Chondrocyte (in vitro differentiated cells): ENCODE measurements at regions not wholly inside any gene's neighbourhood (a gene's known extent, or its start where the extent isn't known, plus 50 kb on each side); places are given as distances from the start of the nearest gene placed in this dataset.

Source experiments
- DNase-seq: peaks from one replicate; pipeline ENCODE4 v3.0.0; 2021; ENCODE audit warnings: mixed read lengths, low spot score
- H3K27ac Mint-ChIP-seq: one replicate; pipeline ENCODE4 v1.8.0; 2021; ENCODE audit warnings: mild to moderate bottlenecking, moderate library complexity, mixed read lengths; ENCODE audit not compliant: unreplicated experiment
- H3K27me3 Mint-ChIP-seq: 2 replicates; pipeline ENCODE4 v1.8.0; 2021; ENCODE audit warnings: low read depth, mixed read lengths
- H3K36me3 Mint-ChIP-seq: 2 replicates; pipeline ENCODE4 v1.8.0; 2021; ENCODE audit warnings: low read depth, mixed read lengths
- H3K4me1 Mint-ChIP-seq: 2 replicates; pipeline ENCODE4 v1.8.0; 2021; ENCODE audit warnings: low read depth, mild to moderate bottlenecking, mixed read lengths
- H3K4me3 Mint-ChIP-seq: one replicate; pipeline ENCODE4 v1.8.0; 2021; ENCODE audit warnings: mild to moderate bottlenecking, moderate library complexity, mixed read lengths; ENCODE audit not compliant: unreplicated experiment
- H3K9me3 Mint-ChIP-seq: 2 replicates; pipeline ENCODE4 v1.8.0; 2021; ENCODE audit warnings: low read depth, mixed read lengths
- TF ChIP-seq, protein P1 (sequence below): fragments of 200-600 bp; sonication (generic); IDR thresholded peaks from 2 replicates; pipeline ENCODE4 v1.5.0; 2021; ENCODE audit warnings: antibody characterized with exemption, mild to moderate bottlenecking, moderate library complexity

DNA sequence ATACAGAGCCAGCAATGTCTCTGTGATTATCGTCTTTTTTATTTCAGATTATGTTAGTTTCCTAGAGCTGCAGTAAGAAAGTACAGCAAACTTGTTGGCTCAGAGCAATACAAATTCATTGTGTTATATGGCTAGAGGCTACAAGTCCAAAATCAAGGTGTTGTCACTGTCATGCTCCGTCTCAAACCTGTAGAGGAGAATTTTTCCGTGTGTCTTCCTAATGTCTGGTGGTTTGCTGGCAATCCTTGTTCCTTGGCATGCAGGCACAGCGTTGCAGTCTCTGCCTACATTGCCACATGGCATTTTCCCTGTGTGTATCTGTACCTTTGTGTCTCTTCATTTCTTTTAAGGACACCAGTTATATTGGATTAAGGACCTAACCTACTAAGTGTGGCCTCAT is 244.4 kb downstream of the LRRIQ3 start:
- no peaks in the 10 kb centered on the region for H3K36me3 Mint-ChIP-seq
- no peak overlapping the region for H3K4me3 Mint-ChIP-seq
- DNase-seq = no peak
- H3K4me1 Mint-ChIP-seq = no peaks in the 10 kb centered on the region
- peaks cover 4% of the 10 kb centered on the region for H3K27me3 Mint-ChIP-seq
- H3K9me3 Mint-ChIP-seq = no peaks in the 10 kb centered on the region
- no peak overlapping the region for H3K27ac Mint-ChIP-seq
- TF ChIP-seq, protein P1, sequence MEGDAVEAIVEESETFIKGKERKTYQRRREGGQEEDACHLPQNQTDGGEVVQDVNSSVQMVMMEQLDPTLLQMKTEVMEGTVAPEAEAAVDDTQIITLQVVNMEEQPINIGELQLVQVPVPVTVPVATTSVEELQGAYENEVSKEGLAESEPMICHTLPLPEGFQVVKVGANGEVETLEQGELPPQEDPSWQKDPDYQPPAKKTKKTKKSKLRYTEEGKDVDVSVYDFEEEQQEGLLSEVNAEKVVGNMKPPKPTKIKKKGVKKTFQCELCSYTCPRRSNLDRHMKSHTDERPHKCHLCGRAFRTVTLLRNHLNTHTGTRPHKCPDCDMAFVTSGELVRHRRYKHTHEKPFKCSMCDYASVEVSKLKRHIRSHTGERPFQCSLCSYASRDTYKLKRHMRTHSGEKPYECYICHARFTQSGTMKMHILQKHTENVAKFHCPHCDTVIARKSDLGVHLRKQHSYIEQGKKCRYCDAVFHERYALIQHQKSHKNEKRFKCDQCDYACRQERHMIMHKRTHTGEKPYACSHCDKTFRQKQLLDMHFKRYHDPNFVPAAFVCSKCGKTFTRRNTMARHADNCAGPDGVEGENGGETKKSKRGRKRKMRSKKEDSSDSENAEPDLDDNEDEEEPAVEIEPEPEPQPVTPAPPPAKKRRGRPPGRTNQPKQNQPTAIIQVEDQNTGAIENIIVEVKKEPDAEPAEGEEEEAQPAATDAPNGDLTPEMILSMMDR = no peak

DNA sequence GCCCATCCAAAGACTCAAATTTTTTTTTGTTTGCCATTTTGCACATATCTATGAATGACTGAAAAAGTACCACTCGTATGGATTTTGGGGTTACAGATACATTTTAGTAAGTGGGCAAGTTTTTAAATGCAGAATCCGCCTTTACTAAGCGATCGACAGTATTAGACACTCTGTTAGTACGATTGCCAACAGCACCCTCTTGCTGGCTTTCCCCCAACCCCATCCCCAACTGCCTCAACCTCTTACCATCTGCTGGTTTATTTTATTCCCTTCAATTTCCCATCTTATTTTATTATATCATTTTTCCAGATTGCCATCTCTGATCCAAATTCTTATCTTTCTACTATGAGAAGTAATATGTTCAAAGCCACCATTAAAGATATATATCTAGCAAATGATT is 244.8 kb downstream of the LRRIQ3 start:
- Mint-ChIP-seq H3K36me3 (no peaks in the 10 kb centered on the region), H3K27ac (no peak overlapping the region), H3K27me3 (peaks cover 4% of the 10 kb centered on the region), H3K4me1 (no peaks in the 10 kb centered on the region), H3K9me3 (no peaks in the 10 kb centered on the region), H3K4me3 (no peak overlapping the region)
- no peak for DNase-seq
- TF ChIP-seq, protein P1 = no peak

DNA sequence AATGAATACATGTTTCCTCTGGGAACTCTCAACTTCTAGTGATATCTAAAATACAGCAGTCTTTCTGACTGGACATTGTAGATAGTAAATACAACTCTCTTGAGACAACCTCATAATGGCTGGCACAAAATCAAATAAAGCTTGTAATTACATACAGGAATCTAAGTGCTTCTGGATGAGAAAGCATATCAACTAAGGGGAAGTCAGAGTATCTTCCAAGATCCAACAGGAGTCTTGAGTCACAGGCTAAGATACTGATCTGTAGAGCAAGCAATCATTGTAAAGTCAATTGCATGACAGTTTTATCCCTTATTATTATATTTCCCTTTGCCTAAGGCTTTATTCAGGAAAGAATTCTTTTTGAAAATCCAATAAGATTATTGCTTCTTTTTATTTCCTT is 249.9 kb downstream of the LRRIQ3 start:
- H3K4me3 Mint-ChIP-seq = no peak overlapping the region
- H3K27me3 Mint-ChIP-seq = peaks cover 3% of the 10 kb centered on the region
- TF ChIP-seq, protein P1 = no peak
- no peak overlapping the region for H3K27ac Mint-ChIP-seq
- no peak for DNase-seq
- H3K36me3 Mint-ChIP-seq = no peaks in the 10 kb centered on the region
- H3K9me3 Mint-ChIP-seq = no peaks in the 10 kb centered on the region
- H3K4me1 Mint-ChIP-seq = no peaks in the 10 kb centered on the region

DNA sequence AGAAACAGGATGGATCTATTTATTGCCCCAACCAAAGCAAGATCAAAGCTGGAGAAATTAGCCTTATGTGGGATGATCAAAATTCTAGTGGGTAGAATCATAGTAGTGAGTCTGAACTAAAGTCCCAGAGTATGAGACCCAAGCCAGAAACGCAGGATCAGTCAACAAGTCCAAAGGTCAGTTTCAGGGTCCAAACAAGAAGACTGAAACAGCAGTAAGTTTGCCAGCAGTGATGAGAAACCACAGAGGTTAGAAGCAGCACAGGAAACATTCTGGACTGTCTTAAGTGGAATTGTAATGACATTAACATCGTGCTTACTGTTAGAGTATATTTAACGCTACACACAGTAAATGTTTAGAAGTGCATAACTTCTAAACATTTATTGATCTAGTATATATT is 251.0 kb downstream of the LRRIQ3 start:
- TF ChIP-seq, protein P1 = no peak
- H3K36me3 Mint-ChIP-seq = no peaks in the 10 kb centered on the region
- H3K27me3 Mint-ChIP-seq = peaks cover 3% of the 10 kb centered on the region
- no peaks in the 10 kb centered on the region for H3K9me3 Mint-ChIP-seq
- H3K4me1 Mint-ChIP-seq = no peaks in the 10 kb centered on the region
- no peak for DNase-seq
- H3K27ac Mint-ChIP-seq = no peak overlapping the region
- H3K4me3 Mint-ChIP-seq = no peak overlapping the region

DNA sequence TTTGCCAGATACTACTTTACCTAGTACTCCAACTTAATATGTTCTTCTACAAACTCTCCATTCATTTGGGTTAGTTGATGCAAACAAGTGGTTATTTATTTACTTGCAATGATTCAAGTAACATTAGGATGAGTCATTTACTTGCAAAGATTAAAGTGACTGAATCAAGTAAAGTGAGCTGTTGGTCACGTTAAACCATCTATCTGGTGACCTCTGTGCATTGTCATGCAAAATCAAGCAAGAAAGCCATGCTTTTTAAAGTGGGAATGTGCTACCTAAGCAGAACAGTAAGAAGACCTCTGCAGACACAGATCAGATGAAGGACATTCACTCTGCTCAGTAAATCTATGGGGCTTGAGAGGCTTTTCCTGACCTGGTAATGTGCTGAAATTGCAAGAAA is 254.7 kb downstream of the LRRIQ3 start:
- TF ChIP-seq, protein P1 = no peak

More for the DNA sequence above, 254.7 kb downstream of the LRRIQ3 start:
- Mint-ChIP-seq H3K36me3 (no peaks in the 10 kb centered on the region), H3K27ac (no peak overlapping the region), H3K4me3 (no peak overlapping the region), H3K27me3 (peaks cover 6% of the 10 kb centered on the region), H3K4me1 (no peaks in the 10 kb centered on the region), H3K9me3 (no peaks in the 10 kb centered on the region)
- no peak for DNase-seq
